Pancreas (tissue), 10 donors: ENCODE measurements at regions not wholly inside any gene's neighbourhood (a gene's known extent, or its start where the extent isn't known, plus 50 kb on each side); places are given as distances from the start of the nearest gene placed in this dataset.

ENCODE experiments used
- ATAC-seq, 4 donors: fragments of 200-7000 bp; cut with Tn5 transposase; one replicate each; pipeline versions ENCODE4 v1.8.0 to v1.9.1; 2020; ENCODE audit warnings: mild to moderate bottlenecking in 4 of 4, moderate library complexity in 4 of 4
- DNase-seq, 6 donors: peaks; one replicate each; pipeline ENCODE4 v3.0.0-alpha.2; 2020
- FAIRE-seq: peaks from 2 replicates; lab custom pipeline; 2012; peaks lifted over from hg19 to GRCh38; lab: Jason Lieb, UNC
- H3K27ac ChIP-seq, 4 donors: fragments of 200-600 bp; sonication (generic); 1 replicate in 3 of 4; 2 replicates in 1 of 4; pipeline versions ENCODE4 v1.5.0 to v1.8.0; 2020
- H3K27me3 ChIP-seq, 4 donors: fragments of 200-600 bp; one replicate each; pipeline ENCODE4 v1.8.0; 2021
- H3K36me3 ChIP-seq, 3 donors: fragments of 200-600 bp; sonication (generic) in 1 of 3; one replicate each; pipeline versions ENCODE4 v1.5.0 to v1.8.0; 2020 to 2021
- H3K4me1 ChIP-seq, 3 donors: fragments of 200-600 bp; one replicate each; pipeline ENCODE4 v1.8.0; 2021
- H3K4me3 ChIP-seq, 4 donors: fragments of 200-600 bp; sonication (generic) in 2 of 4; one replicate each; pipeline versions ENCODE4 v1.5.0 to v1.8.0; 2020 to 2021
- H3K9me3 ChIP-seq, 4 donors: fragments of 200-600 bp; one replicate each; pipeline ENCODE4 v1.8.0; 2021
- WGBS, 2 donors: extraction: QIAGEN DNeasy Blood & Tissue Kit; methylation state at CpG; one replicate each; pipeline ENCODE4 v1.1.7; 2013; 5-methylcytosine and 5-hydroxymethylcytosine counted together
- intact Hi-C, 3 donors: fragments of 100-400 bp; cut with DNase I; formaldehyde crosslinking; loops; one replicate each; pipeline versions ENCODE4 v1.11.1 to v1.14.2; 2022
- TF ChIP-seq, protein P1 (sequence below), 4 donors: fragments of 200-600 bp; sonication (generic) in 3 of 4; IDR thresholded peaks; one replicate each; pipeline versions ENCODE4 v1.5.0 to v1.8.0; 2021; ENCODE audit warnings: antibody characterized with exemption in 4 of 4
- donor health status: healthy with polysubstance abuse.
- donor health status: DM: no; HTN: no; CAD: no; lungs with moderate emphysema.
- donor health status: DM: no; HTN: no; CAD: no.
- donor health status: control.
- donor health status: control.
- donor health status: Bipolar disorder and iron deficiency.
- donor health status: DM: yes; HTN: yes; CAD: no.
- donor health status: DM: no; HTN: no; CAD: no.
- donor health status: DM: no; HTN: no; CAD: no.
- donor health status: DM: yes; HTN: yes; CAD: no.

- H3K36me3 ChIP-seq: no peaks in the 10 kb centered on the region
- no peaks in the 10 kb centered on the region for H3K4me1 ChIP-seq
- no peaks in the 10 kb centered on the region for H3K9me3 ChIP-seq
- intact Hi-C loops: no loop called here
- H3K27ac ChIP-seq: no peak overlapping the region
- H3K27me3 ChIP-seq: no peaks in the 10 kb centered on the region
- FAIRE-seq: no peak
- no peak for DNase-seq
- H3K4me3 ChIP-seq: no peak overlapping the region
- WGBS, 2 donors: 72 to 88% methylated on average over 2 of the region's 2 CpGs
- ATAC-seq: no peak
- TF ChIP-seq, protein P1, sequence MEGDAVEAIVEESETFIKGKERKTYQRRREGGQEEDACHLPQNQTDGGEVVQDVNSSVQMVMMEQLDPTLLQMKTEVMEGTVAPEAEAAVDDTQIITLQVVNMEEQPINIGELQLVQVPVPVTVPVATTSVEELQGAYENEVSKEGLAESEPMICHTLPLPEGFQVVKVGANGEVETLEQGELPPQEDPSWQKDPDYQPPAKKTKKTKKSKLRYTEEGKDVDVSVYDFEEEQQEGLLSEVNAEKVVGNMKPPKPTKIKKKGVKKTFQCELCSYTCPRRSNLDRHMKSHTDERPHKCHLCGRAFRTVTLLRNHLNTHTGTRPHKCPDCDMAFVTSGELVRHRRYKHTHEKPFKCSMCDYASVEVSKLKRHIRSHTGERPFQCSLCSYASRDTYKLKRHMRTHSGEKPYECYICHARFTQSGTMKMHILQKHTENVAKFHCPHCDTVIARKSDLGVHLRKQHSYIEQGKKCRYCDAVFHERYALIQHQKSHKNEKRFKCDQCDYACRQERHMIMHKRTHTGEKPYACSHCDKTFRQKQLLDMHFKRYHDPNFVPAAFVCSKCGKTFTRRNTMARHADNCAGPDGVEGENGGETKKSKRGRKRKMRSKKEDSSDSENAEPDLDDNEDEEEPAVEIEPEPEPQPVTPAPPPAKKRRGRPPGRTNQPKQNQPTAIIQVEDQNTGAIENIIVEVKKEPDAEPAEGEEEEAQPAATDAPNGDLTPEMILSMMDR (IDR thresholded peaks at IDR 0.05): no peak
These were observed 621.8 kb downstream of the ZIC1 start for GRCh38 chr3:148030975-148031374.

- TF ChIP-seq, protein P1 (IDR thresholded peaks at IDR 0.05): no peak
- no peaks in the 10 kb centered on the region for H3K27me3 ChIP-seq
- 13 to 17% methylated on average over 3 of the region's 3 CpGs for WGBS, 2 donors
These were observed 625.2 kb downstream of the ZIC1 start for GRCh38 chr3:148034353-148034752.

GRCh38 chr3:148036331-148036876 is 627.2 kb downstream of the ZIC1 start:
- no peak for DNase-seq
- WGBS, 2 donors: 58 to 66% methylated on average over 5 of the region's 5 CpGs
- H3K27me3 ChIP-seq: no peaks in the 10 kb centered on the region
- ATAC-seq: no peak
- TF ChIP-seq, protein P1 (IDR thresholded peaks at IDR 0.05): no peak
- H3K27ac ChIP-seq: no peak overlapping the region
- H3K9me3 ChIP-seq: no peaks in the 10 kb centered on the region
- no peak for FAIRE-seq
- no peaks in the 10 kb centered on the region for H3K4me1 ChIP-seq
- no peaks in the 10 kb centered on the region for H3K36me3 ChIP-seq
- H3K4me3 ChIP-seq: no peak overlapping the region
- intact Hi-C loops: no loop called here

More at GRCh38 chr3:148034353-148034752, 625.2 kb downstream of the ZIC1 start:
- H3K9me3 ChIP-seq: no peaks in the 10 kb centered on the region
- FAIRE-seq (no peak), ATAC-seq (no peak), DNase-seq (no peak)
- no peaks in the 10 kb centered on the region for H3K4me1 ChIP-seq
- H3K36me3 ChIP-seq: no peaks in the 10 kb centered on the region
- intact Hi-C loops: no loop called here
- no peak overlapping the region for H3K4me3 ChIP-seq
- H3K27ac ChIP-seq: no peak overlapping the region

DNA sequence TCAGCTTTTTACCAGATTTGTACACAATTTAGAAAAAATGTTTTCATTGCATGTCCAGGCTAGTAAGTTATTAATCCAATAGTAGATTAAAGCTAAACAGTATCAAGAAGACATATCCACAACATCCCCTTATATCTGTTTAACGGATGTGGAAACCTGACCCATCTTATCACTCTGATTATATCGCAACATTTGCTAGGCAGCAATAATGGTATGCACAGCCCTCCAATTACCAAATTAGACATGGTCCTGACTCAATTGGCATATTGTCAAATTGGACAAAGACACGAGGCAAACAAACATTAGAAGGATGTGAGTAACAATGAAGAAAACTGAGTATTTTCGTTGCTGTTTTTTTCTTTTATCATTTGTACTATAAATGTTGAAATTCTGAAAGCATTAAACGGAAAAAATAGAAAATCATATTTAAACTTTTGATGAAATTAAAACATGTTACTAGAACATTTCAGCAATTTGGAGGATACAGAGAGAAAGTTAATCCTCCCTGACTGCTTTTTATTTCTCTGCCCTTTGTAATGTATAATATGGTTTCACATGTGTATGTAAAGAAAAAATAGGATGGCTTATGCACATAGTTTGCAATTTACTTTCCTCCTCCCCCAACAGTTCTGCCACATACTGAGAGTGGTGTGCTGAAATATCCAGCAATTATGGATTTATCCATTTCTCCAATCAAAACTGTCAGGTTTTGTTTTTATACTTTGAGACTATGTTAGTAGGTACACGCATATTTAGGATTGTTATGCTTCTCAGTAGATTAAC is 633.7 kb downstream of the ZIC1 start:
- H3K9me3 ChIP-seq: no peaks in the 10 kb centered on the region
- no peak overlapping the region for H3K4me3 ChIP-seq
- WGBS, 2 donors: 46 to 66% methylated on average over 6 of the region's 6 CpGs
- TF ChIP-seq, protein P1 (IDR thresholded peaks at IDR 0.05): no peak
- ATAC-seq: no peak
- no peak for FAIRE-seq
- no peak for DNase-seq
- H3K27ac ChIP-seq: no peak overlapping the region
- no peaks in the 10 kb centered on the region for H3K27me3 ChIP-seq
- intact Hi-C loops: no loop called here
- H3K4me1 ChIP-seq: no peaks in the 10 kb centered on the region
- no peaks in the 10 kb centered on the region for H3K36me3 ChIP-seq

- H3K9me3 ChIP-seq: no peaks in the 10 kb centered on the region
- H3K27me3 ChIP-seq: no peaks in the 10 kb centered on the region
- TF ChIP-seq, protein P1 (IDR thresholded peaks at IDR 0.05): no peak
- DNase-seq: no peak
- no peak overlapping the region for H3K4me3 ChIP-seq
- H3K36me3 ChIP-seq: no peaks in the 10 kb centered on the region
- 34 to 54% methylated on average over 1 of the region's 1 CpG for WGBS, 2 donors
- ATAC-seq: no peak
- FAIRE-seq: no peak
- H3K4me1 ChIP-seq: no peaks in the 10 kb centered on the region
- intact Hi-C loops: no loop called here
- no peak overlapping the region for H3K27ac ChIP-seq
These were observed 635.0 kb downstream of the ZIC1 start for GRCh38 chr3:148044151-148044550.
